CD4-positive, CD25-positive, alpha-beta regulatory T cell (primary cell): ENCODE measurements at regions not wholly inside any gene's neighbourhood (a gene's known extent, or its start where the extent isn't known, plus 50 kb on each side); places are given as distances from the start of the nearest gene placed in this dataset.

Experiments used
- ATAC-seq, 2 donors: fragments of 150-1000 bp; cut with Tn5 transposase; one replicate each; pipeline ENCODE4 v1.10.0; 2021; ENCODE audit warnings: low read depth in 2 of 2, moderate number of reproducible peaks in 2 of 2, moderate library complexity in 1 of 2
- DNase-seq, 3 donors: peaks; one replicate each; pipeline versions ENCODE4 v3.0.0 to v3.0.0-alpha.2; 2012 to 2022; ENCODE audit warnings: mixed read lengths in 1 of 3
- H3K27ac ChIP-seq: one replicate; pipeline ENCODE4 v1.7.0; 2013; ENCODE audit warnings: mild to moderate bottlenecking, low read length; ENCODE audit not compliant: insufficient read depth, poor library complexity, severe bottlenecking
- H3K27me3 ChIP-seq: one replicate; pipeline ENCODE4 v1.7.0; 2013; ENCODE audit warnings: low read length; ENCODE audit not compliant: control insufficient read depth, insufficient read depth
- H3K36me3 ChIP-seq: one replicate; pipeline ENCODE4 v1.7.0; 2013; ENCODE audit warnings: mild to moderate bottlenecking, low read length, moderate library complexity; ENCODE audit not compliant: control insufficient read depth, insufficient read depth
- H3K4me1 ChIP-seq: 2 replicates; pipeline ENCODE4 v1.7.0; 2013; ENCODE audit warnings: mild to moderate bottlenecking, low read length; ENCODE audit not compliant: insufficient read depth, control insufficient read depth, poor library complexity, severe bottlenecking
- H3K4me3 ChIP-seq: one replicate; pipeline ENCODE4 v1.7.0; 2013; ENCODE audit warnings: low read depth, mild to moderate bottlenecking, low read length, moderate library complexity
- H3K9me3 ChIP-seq, 2 experiments: 1 replicate in 1 of 2; 2 replicates in 1 of 2; pipeline ENCODE4 v1.7.0; 2013; ENCODE audit warnings: low read length in 2 of 2, mild to moderate bottlenecking in 1 of 2, moderate library complexity in 1 of 2; ENCODE audit not compliant: control insufficient read depth in 2 of 2
- H3K27ac Mint-ChIP-seq, 3 donors: one replicate each; pipeline ENCODE4 v1.8.0; 2020 to 2022; ENCODE audit warnings: mild to moderate bottlenecking in 3 of 3, mixed read lengths in 3 of 3, moderate library complexity in 2 of 3
- H3K27me3 Mint-ChIP-seq: one replicate; pipeline ENCODE4 v1.8.0; 2022; ENCODE audit warnings: mild to moderate bottlenecking, mixed read lengths
- H3K36me3 Mint-ChIP-seq: one replicate; pipeline ENCODE4 v1.8.0; 2020; ENCODE audit warnings: mixed read lengths
- H3K4me1 Mint-ChIP-seq, 4 donors: one replicate each; pipeline ENCODE4 v1.8.0; 2020 to 2022; ENCODE audit warnings: mixed read lengths in 4 of 4, mild to moderate bottlenecking in 1 of 4
- H3K4me3 Mint-ChIP-seq, 4 donors: one replicate each; pipeline ENCODE4 v1.8.0; 2020 to 2022; ENCODE audit warnings: mild to moderate bottlenecking in 4 of 4, mixed read lengths in 4 of 4, moderate library complexity in 3 of 4
- H3K9me3 Mint-ChIP-seq, 7 donors: one replicate each; pipeline ENCODE4 v1.8.0; 2020 to 2022; ENCODE audit warnings: mixed read lengths in 7 of 7, mild to moderate bottlenecking in 3 of 7, moderate library complexity in 2 of 7

GRCh38 chr12:76158518-76159321 lies 74.2 kb upstream of the NAP1L1 start:
- Mint-ChIP-seq H3K4me3 (peak overlapping the region in 3 of 4 donors; percentile 17 to 71 (median 59)), H3K4me1 (peaks cover 0 to 8% (median 6%) of the 10 kb centered on the region in 4 donors), H3K36me3 (no peaks in the 10 kb centered on the region), H3K27me3 (peaks cover 5% of the 10 kb centered on the region), H3K9me3 (no peaks in the 10 kb centered on the region), H3K27ac (peak overlapping the region in 2 of 3 donors; percentile 12 to 77)
- Histone ChIP-seq H3K9me3 (no peaks in the 10 kb centered on the region), H3K4me1 (peaks cover 5% of the 10 kb centered on the region), H3K27me3 (no peaks in the 10 kb centered on the region), H3K27ac (no peak overlapping the region), H3K36me3 (no peaks in the 10 kb centered on the region), H3K4me3 (peak overlapping the region; percentile 84)
- DNase-seq (peak; percentile 15 to 74 (median 42)), ATAC-seq (peak; percentile 92 to 93)

GRCh38 chr12:76156726-76157125 lies 72.2 kb upstream of the NAP1L1 start:
- DNase-seq (no peak), ATAC-seq (no peak)
- no peak overlapping the region for H3K27ac ChIP-seq
- no peak overlapping the region for H3K4me3 ChIP-seq
- Mint-ChIP-seq H3K9me3 (no peaks in the 10 kb centered on the region), H3K27me3 (peaks cover 4% of the 10 kb centered on the region), H3K36me3 (no peaks in the 10 kb centered on the region), H3K4me3 (no peak overlapping the region), H3K4me1 (peaks cover 0 to 12% (median 8%) of the 10 kb centered on the region in 4 donors), H3K27ac (no peak overlapping the region)
- no peaks in the 10 kb centered on the region for H3K36me3 ChIP-seq
- H3K4me1 ChIP-seq = peaks cover 5% of the 10 kb centered on the region
- no peaks in the 10 kb centered on the region for H3K9me3 ChIP-seq
- H3K27me3 ChIP-seq = no peaks in the 10 kb centered on the region

- Histone ChIP-seq H3K36me3 (no peaks in the 10 kb centered on the region), H3K4me1 (peaks cover 5% of the 10 kb centered on the region), H3K27ac (no peak overlapping the region), H3K27me3 (no peaks in the 10 kb centered on the region), H3K9me3 (no peaks in the 10 kb centered on the region), H3K4me3 (no peak overlapping the region)
- Mint-ChIP-seq H3K4me3 (no peak overlapping the region), H3K4me1 (peaks cover 0 to 12% (median 8%) of the 10 kb centered on the region in 4 donors), H3K36me3 (no peaks in the 10 kb centered on the region), H3K27me3 (no peaks in the 10 kb centered on the region), H3K27ac (no peak overlapping the region), H3K9me3 (no peaks in the 10 kb centered on the region)
- DNase-seq (no peak), ATAC-seq (no peak)
Measured at GRCh38 chr12:76156314-76156713, 71.8 kb upstream of the NAP1L1 start.

- no peaks in the 10 kb centered on the region for H3K36me3 ChIP-seq
- H3K9me3 Mint-ChIP-seq = no peaks in the 10 kb centered on the region
- no peak overlapping the region for H3K4me3 ChIP-seq
- DNase-seq (no peak), ATAC-seq (no peak)
- no peak overlapping the region for H3K27ac Mint-ChIP-seq
- no peaks in the 10 kb centered on the region for H3K27me3 ChIP-seq
- H3K9me3 ChIP-seq = no peaks in the 10 kb centered on the region
- no peak overlapping the region for H3K27ac ChIP-seq
- H3K4me3 Mint-ChIP-seq = no peak overlapping the region
- H3K4me1 ChIP-seq = peaks cover 5% of the 10 kb centered on the region
- no peaks in the 10 kb centered on the region for H3K27me3 Mint-ChIP-seq
- peaks cover 0 to 12% (median 8%) of the 10 kb centered on the region in 4 donors for H3K4me1 Mint-ChIP-seq
- no peaks in the 10 kb centered on the region for H3K36me3 Mint-ChIP-seq
Measured at GRCh38 chr12:76155157-76155670, 70.7 kb upstream of the NAP1L1 start.

GRCh38 chr12:76153616-76154015 lies 69.1 kb upstream of the NAP1L1 start:
- peaks cover 0 to 7% (median 2%) of the 10 kb centered on the region in 4 donors for H3K4me1 Mint-ChIP-seq
- no peaks in the 10 kb centered on the region for H3K36me3 Mint-ChIP-seq
- no peaks in the 10 kb centered on the region for H3K9me3 Mint-ChIP-seq
- Histone ChIP-seq H3K27me3 (no peaks in the 10 kb centered on the region), H3K4me1 (peaks cover 2% of the 10 kb centered on the region), H3K36me3 (no peaks in the 10 kb centered on the region), H3K9me3 (no peaks in the 10 kb centered on the region), H3K27ac (no peak overlapping the region), H3K4me3 (no peak overlapping the region)
- peaks cover under 1% of the 10 kb centered on the region for H3K27me3 Mint-ChIP-seq
- no peak overlapping the region for H3K4me3 Mint-ChIP-seq
- DNase-seq = no peak
- no peak overlapping the region for H3K27ac Mint-ChIP-seq
- no peak for ATAC-seq

- no peaks in the 10 kb centered on the region for H3K36me3 ChIP-seq
- no peak overlapping the region for H3K4me3 ChIP-seq
- H3K27me3 ChIP-seq = no peaks in the 10 kb centered on the region
- H3K36me3 Mint-ChIP-seq = no peaks in the 10 kb centered on the region
- H3K9me3 Mint-ChIP-seq = no peaks in the 10 kb centered on the region
- H3K27ac ChIP-seq = no peak overlapping the region
- H3K27me3 Mint-ChIP-seq = peaks cover 4% of the 10 kb centered on the region
- H3K27ac Mint-ChIP-seq = peak overlapping the region in 1 of 3 donors; percentile 27
- no peak overlapping the region for H3K4me3 Mint-ChIP-seq
- no peaks in the 10 kb centered on the region for H3K4me1 ChIP-seq
- no peak for ATAC-seq
- H3K4me1 Mint-ChIP-seq = peaks cover 0 to 3% (median 2%) of the 10 kb centered on the region in 4 donors
- DNase-seq = no peak
- no peaks in the 10 kb centered on the region for H3K9me3 ChIP-seq
Measured at GRCh38 chr12:76152181-76152807, 67.8 kb upstream of the NAP1L1 start.

- Histone ChIP-seq H3K27me3 (no peaks in the 10 kb centered on the region), H3K27ac (no peak overlapping the region), H3K4me3 (no peak overlapping the region), H3K4me1 (peaks cover 11% of the 10 kb centered on the region), H3K9me3 (no peaks in the 10 kb centered on the region), H3K36me3 (no peaks in the 10 kb centered on the region)
- Mint-ChIP-seq H3K27me3 (peaks cover 5% of the 10 kb centered on the region), H3K4me1 (peaks cover 10 to 18% (median 15%) of the 10 kb centered on the region in 4 donors), H3K9me3 (no peaks in the 10 kb centered on the region), H3K27ac (no peak overlapping the region), H3K36me3 (no peaks in the 10 kb centered on the region), H3K4me3 (peak overlapping the region in 1 of 4 donors; percentile 38)
- DNase-seq (peak in 1 of 3 donors; percentile 25), ATAC-seq (peak in 1 of 2 donors; percentile 31)
Measured at GRCh38 chr12:76144245-76144549, 59.7 kb upstream of the NAP1L1 start.
